NCI-H2196 (cell line): ENCODE measurements at regions not wholly inside any gene's neighbourhood (a gene's known extent, or its start where the extent isn't known, plus 50 kb on each side); places are given as distances from the start of the nearest gene placed in this dataset.

Experiments
- DNase-seq: peaks from one replicate; lab custom pipeline; 2025; ENCODE audit not compliant: unreplicated experiment; lab: John Stamatoyannopoulos, UW

GRCh38 chr7:46203926-46204325 is 282.9 kb upstream of the IGFBP3 start:
- DNase-seq, result no peak

- DNase-seq, result no peak
Measured at GRCh38 chr7:46202379-46202778, 281.3 kb upstream of the IGFBP3 start.

- DNase-seq, result no peak
Measured at GRCh38 chr7:46201961-46202360, 280.9 kb upstream of the IGFBP3 start.

GRCh38 chr7:46198701-46199100 is 277.6 kb upstream of the IGFBP3 start:
- DNase-seq, result no peak

- no peak for DNase-seq
Measured at GRCh38 chr7:46197785-46198540, 276.9 kb upstream of the IGFBP3 start.

GRCh38 chr7:46195934-46196333 is 274.9 kb upstream of the IGFBP3 start:
- DNase-seq, result no peak

DNA sequence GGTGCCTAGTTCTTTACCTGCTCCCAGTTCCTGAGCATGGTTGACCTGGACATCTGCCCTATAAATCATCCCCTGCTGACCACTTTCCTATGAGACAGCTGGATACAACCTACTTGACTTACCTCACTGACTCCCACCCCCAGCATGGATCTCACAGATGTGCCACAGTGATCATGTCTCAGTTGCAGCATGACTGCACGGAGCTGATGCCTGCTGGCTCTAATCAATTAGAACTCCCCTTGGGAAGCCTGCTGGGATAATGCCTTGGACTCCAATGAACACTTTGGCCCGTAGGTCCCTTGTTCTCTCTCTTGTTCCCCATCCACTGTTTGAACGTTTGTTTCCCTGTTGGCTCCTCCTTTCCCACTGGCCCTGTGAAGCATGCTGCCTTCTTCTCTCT is 271.2 kb upstream of the IGFBP3 start:
- DNase-seq, result no peak

- no peak for DNase-seq
Measured at GRCh38 chr7:46191776-46192175, 270.7 kb upstream of the IGFBP3 start.

DNA sequence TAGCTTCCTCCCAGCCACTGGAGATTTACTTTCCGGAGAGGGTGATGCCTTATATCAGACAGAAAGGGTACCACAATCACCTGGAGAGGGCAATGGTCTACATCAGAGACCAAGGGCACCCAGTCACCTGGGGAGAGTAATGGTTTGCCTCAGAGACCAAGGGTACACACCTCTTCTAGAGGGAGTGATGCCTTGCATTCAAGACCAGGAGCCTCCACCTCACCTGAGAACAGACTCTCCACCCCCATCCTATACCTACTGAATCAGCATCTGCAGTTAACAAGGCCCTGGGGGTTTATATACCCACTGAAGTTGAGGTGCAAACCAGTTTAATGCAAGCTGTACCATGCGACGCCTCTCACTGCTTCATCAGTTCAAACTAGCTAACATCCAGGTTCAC is 270.2 kb upstream of the IGFBP3 start:
- DNase-seq, result no peak

- DNase-seq, result no peak
Measured at GRCh38 chr7:46189255-46189790, 268.3 kb upstream of the IGFBP3 start.

DNA sequence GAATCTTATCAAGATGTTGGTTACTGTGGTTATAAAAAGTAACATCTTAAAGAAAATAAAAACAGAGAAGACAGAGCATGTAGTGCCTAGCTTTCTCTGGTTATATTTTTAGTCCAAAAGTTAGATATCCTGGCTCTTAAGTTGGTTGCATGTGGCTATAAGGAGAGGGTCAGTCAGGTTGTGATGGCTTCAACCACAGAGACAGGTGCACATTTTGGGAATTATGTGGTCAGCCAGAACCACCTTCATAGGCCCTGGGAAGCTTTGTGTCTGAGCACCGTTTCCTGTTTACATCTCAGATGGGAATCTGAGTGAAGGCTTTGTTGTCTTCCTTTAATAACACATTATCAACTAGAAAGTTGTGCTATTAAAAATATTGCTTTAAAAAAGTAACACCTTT is 265.1 kb upstream of the IGFBP3 start:
- no peak for DNase-seq

- DNase-seq, result no peak
Measured at GRCh38 chr7:46179061-46179610, 258.1 kb upstream of the IGFBP3 start.

- DNase-seq, result no peak
Measured at GRCh38 chr7:46178661-46179060, 257.6 kb upstream of the IGFBP3 start.

- no peak for DNase-seq
Measured at GRCh38 chr7:46177821-46178220, 256.7 kb upstream of the IGFBP3 start.

DNA sequence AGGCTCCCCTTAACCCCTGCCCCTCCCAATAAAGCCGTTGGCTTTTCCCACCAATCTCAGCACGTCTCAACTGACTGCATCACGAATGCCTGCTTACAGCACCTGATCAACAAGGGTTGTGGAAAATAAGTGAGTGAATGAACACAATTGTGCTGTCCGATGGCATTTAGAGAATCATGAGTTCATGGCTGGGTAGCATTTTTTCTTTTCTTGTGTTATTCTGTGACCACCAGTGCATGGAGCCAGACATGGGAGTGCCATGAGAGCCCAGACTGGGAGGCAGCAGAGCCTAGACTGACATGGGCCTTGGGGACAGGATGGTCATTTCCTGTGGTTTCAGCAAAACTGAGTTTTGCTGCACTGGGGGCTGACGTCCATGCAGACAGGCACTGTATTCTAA is 254.1 kb upstream of the IGFBP3 start:
- DNase-seq, result no peak

GRCh38 chr7:46174196-46174580 is 253.1 kb upstream of the IGFBP3 start:
- DNase-seq, result no peak

- no peak for DNase-seq
Measured at GRCh38 chr7:46173476-46174195, 252.6 kb upstream of the IGFBP3 start.

DNA sequence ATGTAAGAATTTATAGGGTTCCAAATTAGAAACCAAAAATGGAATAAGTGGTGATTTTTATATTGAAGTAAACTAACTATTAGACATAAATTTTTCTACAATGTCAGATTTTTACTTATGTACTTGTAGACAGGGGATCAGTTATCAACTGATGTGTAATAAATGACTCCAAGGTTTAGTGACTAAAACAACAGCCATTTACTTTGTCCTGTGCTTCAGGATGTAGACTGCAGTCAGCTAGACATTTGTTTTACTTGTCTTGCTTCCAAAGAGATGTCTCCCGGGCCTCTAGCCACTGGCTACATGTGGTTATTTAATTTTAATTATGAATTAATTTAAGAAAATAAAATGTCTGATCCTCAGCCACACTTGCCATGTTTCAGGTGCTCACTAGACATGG is 249.7 kb upstream of the IGFBP3 start:
- DNase-seq, result no peak

GRCh38 chr7:46170021-46170420 is 248.9 kb upstream of the IGFBP3 start:
- DNase-seq, result no peak

- DNase-seq, result no peak
Measured at GRCh38 chr7:46169384-46169755, 248.3 kb upstream of the IGFBP3 start.

DNA sequence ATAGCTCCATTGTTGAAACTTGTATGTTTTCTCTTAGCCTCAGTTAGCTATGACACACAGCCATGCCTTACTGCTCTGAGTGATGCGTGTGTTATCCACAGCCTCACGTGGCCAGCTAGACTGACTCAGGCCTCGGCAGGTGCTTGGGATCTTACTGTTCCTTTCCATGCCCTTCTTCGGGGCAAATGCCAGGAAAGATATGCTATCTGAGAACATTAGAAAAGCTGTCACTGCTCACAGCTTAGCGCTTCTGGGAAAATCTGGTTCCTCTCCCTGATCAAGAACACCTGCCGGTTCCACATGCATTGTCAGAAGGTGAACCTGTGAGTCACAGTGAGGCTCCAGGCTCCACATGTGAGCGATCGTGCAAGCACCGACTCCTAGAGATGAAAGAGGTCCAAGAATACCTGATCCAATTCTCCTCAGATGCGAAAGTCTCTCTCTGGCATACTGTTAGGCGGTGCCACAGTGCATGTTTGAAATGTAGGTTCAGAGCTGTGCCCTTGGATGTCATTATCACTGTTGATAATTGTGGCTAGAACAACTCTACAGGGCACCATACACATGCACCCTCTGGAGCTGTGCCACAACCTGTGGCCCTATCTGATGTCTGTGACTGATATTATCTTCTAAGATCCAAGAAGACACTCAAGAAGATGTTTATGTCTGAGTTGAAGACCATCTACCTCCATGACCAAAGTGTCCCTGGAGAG is 247.8 kb upstream of the IGFBP3 start:
- no peak for DNase-seq

GRCh38 chr7:46168231-46168630 is 247.2 kb upstream of the IGFBP3 start:
- no peak for DNase-seq
